ENCODE measurements at regions not wholly inside any gene's neighbourhood (a gene's known extent, or its start where the extent isn't known, plus 50 kb on each side); places are given as distances from the start of the nearest gene placed in this dataset.

DNA sequence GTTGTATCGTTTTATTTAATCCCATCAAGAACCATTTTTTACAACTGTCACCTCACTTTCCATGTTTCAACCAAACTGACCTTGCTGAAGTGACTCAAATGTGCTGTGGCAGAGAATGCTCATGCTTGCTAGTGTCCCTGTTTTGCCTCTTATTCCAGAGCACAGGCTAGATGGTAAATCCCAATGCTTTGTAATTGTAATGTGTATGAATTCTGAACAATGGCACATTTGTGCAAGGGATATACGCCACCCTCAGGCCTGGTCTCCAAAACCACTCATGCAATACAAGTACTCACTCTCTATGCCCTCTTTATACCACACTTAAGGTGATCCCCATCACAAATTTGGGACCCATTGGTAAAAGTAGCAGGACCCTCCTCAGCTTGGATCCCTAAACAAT is 313.6 kb downstream of the HHIPL2 start:
- H3K36me3 Mint-ChIP-seq (ENCODE audit: insufficient read depth, unreplicated experiment) = no peaks in the 10 kb centered on the region
- Histone ChIP-seq H3K27me3 (replicated peaks; ENCODE audit: control insufficient read depth, insufficient read depth, low read length) (no peaks in the 10 kb centered on the region), H3K36me3 (ENCODE audit: control insufficient read depth, insufficient read depth, low read length) (no peaks in the 10 kb centered on the region), H3K4me3 (ENCODE audit: low read depth, low read length) (no peak overlapping the region), H3K4me1 (no peaks in the 10 kb centered on the region), H3K9me3 (no peaks in the 10 kb centered on the region)
- no peak overlapping the region for H3K27ac Mint-ChIP-seq (ENCODE audit: unreplicated experiment)
- H3K4me1 Mint-ChIP-seq (ENCODE audit: low read depth, unreplicated experiment) = no peaks in the 10 kb centered on the region
- intact Hi-C loops (cut with micrococcal nuclease; ENCODE audit: unreplicated experiment) = no loop called here
- TF ChIP-seq, protein P1, sequence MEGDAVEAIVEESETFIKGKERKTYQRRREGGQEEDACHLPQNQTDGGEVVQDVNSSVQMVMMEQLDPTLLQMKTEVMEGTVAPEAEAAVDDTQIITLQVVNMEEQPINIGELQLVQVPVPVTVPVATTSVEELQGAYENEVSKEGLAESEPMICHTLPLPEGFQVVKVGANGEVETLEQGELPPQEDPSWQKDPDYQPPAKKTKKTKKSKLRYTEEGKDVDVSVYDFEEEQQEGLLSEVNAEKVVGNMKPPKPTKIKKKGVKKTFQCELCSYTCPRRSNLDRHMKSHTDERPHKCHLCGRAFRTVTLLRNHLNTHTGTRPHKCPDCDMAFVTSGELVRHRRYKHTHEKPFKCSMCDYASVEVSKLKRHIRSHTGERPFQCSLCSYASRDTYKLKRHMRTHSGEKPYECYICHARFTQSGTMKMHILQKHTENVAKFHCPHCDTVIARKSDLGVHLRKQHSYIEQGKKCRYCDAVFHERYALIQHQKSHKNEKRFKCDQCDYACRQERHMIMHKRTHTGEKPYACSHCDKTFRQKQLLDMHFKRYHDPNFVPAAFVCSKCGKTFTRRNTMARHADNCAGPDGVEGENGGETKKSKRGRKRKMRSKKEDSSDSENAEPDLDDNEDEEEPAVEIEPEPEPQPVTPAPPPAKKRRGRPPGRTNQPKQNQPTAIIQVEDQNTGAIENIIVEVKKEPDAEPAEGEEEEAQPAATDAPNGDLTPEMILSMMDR (IDR thresholded peaks at IDR 0.05; ENCODE audit: insufficient read depth in 1 of 2, low read depth in 1 of 2, low read length in 1 of 2, severe bottlenecking in 1 of 2, unreplicated experiment in 1 of 2) = no peak
- peaks cover 4% of the 10 kb centered on the region for H3K27me3 Mint-ChIP-seq (ENCODE audit: insufficient read depth, unreplicated experiment)
- no TSS peak for BruUV-seq (replicated peaks)
- H3K4me3 Mint-ChIP-seq (ENCODE audit: unreplicated experiment) = no peak overlapping the region
- POLR2A ChIA-PET = no interaction called here
- no peaks in the 10 kb centered on the region for H3K9me3 Mint-ChIP-seq (ENCODE audit: unreplicated experiment)
- DNase-seq = no peak
- CTCF ChIA-PET = no interaction called here

DNA sequence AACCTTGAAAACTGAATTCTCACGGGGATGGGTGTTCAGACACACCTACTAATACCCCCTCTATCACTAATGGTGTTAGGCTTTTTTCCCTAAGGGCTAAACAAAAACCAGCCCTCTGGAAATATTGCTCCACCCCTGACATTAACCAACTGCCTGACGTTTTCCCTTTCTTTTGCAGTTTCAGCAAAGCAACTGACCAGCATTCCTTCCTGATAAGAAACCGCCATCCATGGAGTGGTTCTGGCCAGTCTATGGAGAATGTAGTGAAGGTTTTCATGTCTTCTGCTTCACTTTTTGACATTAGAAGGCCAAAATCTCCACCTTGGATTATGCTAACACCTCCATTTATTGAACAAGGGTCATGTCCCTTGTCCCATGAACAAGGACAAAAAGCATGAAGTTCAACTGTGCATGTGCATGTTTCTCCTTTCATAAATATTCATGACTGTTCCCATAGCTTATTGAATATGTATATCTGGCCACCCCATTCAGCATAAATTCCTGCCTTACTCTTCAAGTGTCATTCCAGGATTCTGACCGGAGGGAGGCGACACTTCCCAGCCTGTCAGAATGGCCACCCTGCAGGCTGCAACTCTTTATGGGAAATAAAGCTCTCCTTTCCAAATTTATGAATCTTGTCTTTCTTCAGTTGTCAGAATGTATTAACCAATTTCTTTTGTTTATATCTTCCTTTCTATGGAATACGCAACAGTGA is 314.3 kb downstream of the HHIPL2 start:
- POLR2A ChIA-PET = no interaction called here
- intact Hi-C loops (cut with micrococcal nuclease; ENCODE audit: unreplicated experiment) = loop anchor here (2.0 kb wide), 1 partner anchor 23 kb away; no protein-coding TSS in a partner anchor
- TF ChIP-seq, protein P1 (IDR thresholded peaks at IDR 0.05; ENCODE audit: insufficient read depth in 1 of 2, low read depth in 1 of 2, low read length in 1 of 2, severe bottlenecking in 1 of 2, unreplicated experiment in 1 of 2) = no peak
- no peak for DNase-seq
- H3K4me3 Mint-ChIP-seq (ENCODE audit: unreplicated experiment) = no peak overlapping the region
- no peaks in the 10 kb centered on the region for H3K9me3 Mint-ChIP-seq (ENCODE audit: unreplicated experiment)
- Histone ChIP-seq H3K27me3 (replicated peaks; ENCODE audit: control insufficient read depth, insufficient read depth, low read length) (no peaks in the 10 kb centered on the region), H3K4me3 (ENCODE audit: low read depth, low read length) (no peak overlapping the region), H3K4me1 (no peaks in the 10 kb centered on the region), H3K36me3 (ENCODE audit: control insufficient read depth, insufficient read depth, low read length) (no peaks in the 10 kb centered on the region), H3K9me3 (no peaks in the 10 kb centered on the region)
- CTCF ChIA-PET = no interaction called here
- H3K4me1 Mint-ChIP-seq (ENCODE audit: low read depth, unreplicated experiment) = no peaks in the 10 kb centered on the region
- H3K27me3 Mint-ChIP-seq (ENCODE audit: insufficient read depth, unreplicated experiment) = peaks cover 4% of the 10 kb centered on the region
- no peaks in the 10 kb centered on the region for H3K36me3 Mint-ChIP-seq (ENCODE audit: insufficient read depth, unreplicated experiment)
- no TSS peak for BruUV-seq (replicated peaks)
- no peak overlapping the region for H3K27ac Mint-ChIP-seq (ENCODE audit: unreplicated experiment)

DNA sequence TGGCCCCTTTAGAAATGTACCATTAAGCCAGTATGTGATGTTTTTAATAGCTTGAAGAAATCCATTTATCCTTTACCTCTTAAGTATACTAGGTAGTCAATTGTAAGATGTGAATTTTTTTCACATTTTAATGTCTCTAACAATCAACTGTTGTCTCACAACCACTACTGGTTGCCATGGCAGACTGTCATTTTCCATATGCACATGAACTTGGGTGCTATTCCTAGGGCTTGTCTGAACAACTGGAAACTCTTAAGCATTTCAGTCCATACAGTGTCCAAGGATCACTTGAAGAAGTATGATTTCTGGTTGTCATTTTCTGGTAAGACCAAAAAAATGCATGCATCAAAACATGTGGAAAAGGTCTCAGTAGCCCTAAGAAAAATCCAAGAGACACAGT is 315.1 kb downstream of the HHIPL2 start:
- Mint-ChIP-seq H3K4me1 (ENCODE audit: low read depth, unreplicated experiment) (no peaks in the 10 kb centered on the region), H3K27me3 (ENCODE audit: insufficient read depth, unreplicated experiment) (peaks cover 4% of the 10 kb centered on the region), H3K27ac (ENCODE audit: unreplicated experiment) (no peak overlapping the region), H3K4me3 (ENCODE audit: unreplicated experiment) (no peak overlapping the region), H3K36me3 (ENCODE audit: insufficient read depth, unreplicated experiment) (no peaks in the 10 kb centered on the region), H3K9me3 (ENCODE audit: unreplicated experiment) (no peaks in the 10 kb centered on the region)
- ChIA-PET CTCF (no interaction called here), POLR2A (no interaction called here)
- Histone ChIP-seq H3K4me3 (ENCODE audit: low read depth, low read length) (no peak overlapping the region), H3K27me3 (replicated peaks; ENCODE audit: control insufficient read depth, insufficient read depth, low read length) (no peaks in the 10 kb centered on the region), H3K36me3 (ENCODE audit: control insufficient read depth, insufficient read depth, low read length) (no peaks in the 10 kb centered on the region), H3K4me1 (no peaks in the 10 kb centered on the region), H3K9me3 (no peaks in the 10 kb centered on the region)
- no TSS peak for BruUV-seq (replicated peaks)
- intact Hi-C loops (cut with micrococcal nuclease; ENCODE audit: unreplicated experiment) = loop anchor here (2.0 kb wide), 1 partner anchor 24 kb away; no protein-coding TSS in a partner anchor
- DNase-seq = no peak
- TF ChIP-seq, protein P1 (IDR thresholded peaks at IDR 0.05; ENCODE audit: insufficient read depth in 1 of 2, low read depth in 1 of 2, low read length in 1 of 2, severe bottlenecking in 1 of 2, unreplicated experiment in 1 of 2) = no peak

All from Caco-2 (cell line).